ENCODE measurements at regions not wholly inside any gene's neighbourhood (a gene's known extent, or its start where the extent isn't known, plus 50 kb on each side); places are given as distances from the start of the nearest gene placed in this dataset.

GRCh38 chr2:20557635-20558034, 93.3 kb downstream of the HS1BP3 start:
- H3K4me3 ChIP-seq (ENCODE audit: low read depth, low read length), result no peak overlapping the region
- no peak for DNase-seq (ENCODE audit: low read depth)
- TF ChIP-seq, protein P1, sequence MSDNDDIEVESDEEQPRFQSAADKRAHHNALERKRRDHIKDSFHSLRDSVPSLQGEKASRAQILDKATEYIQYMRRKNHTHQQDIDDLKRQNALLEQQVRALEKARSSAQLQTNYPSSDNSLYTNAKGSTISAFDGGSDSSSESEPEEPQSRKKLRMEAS (IDR thresholded peaks at IDR 0.05; ENCODE audit: low read depth, low read length), result no peak
- no peak for TF ChIP-seq CTCF (IDR thresholded peaks at IDR 0.05; ENCODE audit: low read depth, low read length)
- TF ChIP-seq MYC (IDR thresholded peaks at IDR 0.05; ENCODE audit: low read depth, low read length), result no peak
- no peak for TF ChIP-seq POLR2A (IDR thresholded peaks at IDR 0.05; ENCODE audit: extremely low read depth, insufficient read length)

DNA sequence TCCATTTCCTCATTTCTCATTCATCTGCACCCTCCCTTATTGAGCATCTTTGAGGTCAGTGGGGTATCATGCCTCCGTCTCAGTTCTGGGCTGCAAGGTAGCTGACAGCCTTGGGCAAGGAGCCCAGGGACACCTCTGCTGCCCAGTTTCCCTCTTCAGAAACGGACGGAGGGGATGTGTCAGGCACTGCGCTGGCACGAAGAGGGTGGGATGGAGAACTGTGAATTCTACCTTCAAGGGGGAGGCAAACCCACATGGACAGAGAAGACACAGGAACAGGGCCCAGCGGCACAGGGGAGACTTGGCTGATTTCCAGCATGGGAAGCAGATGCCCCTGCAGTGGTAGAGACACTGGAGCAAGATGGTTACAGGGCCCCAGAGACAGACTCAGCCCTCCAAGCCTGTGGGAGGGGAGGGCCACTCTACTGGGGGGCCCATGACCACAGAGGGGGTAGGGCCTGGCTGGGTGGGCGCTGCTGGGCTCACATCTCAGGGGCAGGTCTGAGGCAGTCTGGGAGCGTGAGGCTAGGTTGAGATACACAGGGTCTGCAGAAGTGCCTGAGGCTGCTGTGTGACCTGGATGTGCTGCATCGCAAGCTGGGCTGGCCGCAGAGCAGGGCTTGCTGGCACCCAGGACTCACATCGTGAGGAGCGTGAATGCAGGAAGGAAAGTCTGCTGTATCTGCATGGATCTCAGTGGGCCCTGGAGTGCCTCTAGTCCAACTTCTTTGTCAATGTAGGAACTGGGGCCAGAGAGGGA, 92.3 kb downstream of the HS1BP3 start:
- no peak for DNase-seq (ENCODE audit: low read depth)
- no peak for TF ChIP-seq CTCF (IDR thresholded peaks at IDR 0.05; ENCODE audit: low read depth, low read length)
- no peak for TF ChIP-seq POLR2A (IDR thresholded peaks at IDR 0.05; ENCODE audit: extremely low read depth, insufficient read length)
- TF ChIP-seq, protein P1 (IDR thresholded peaks at IDR 0.05; ENCODE audit: low read depth, low read length), result no peak
- no peak for TF ChIP-seq MYC (IDR thresholded peaks at IDR 0.05; ENCODE audit: low read depth, low read length)
- H3K4me3 ChIP-seq (ENCODE audit: low read depth, low read length), result no peak overlapping the region

DNA sequence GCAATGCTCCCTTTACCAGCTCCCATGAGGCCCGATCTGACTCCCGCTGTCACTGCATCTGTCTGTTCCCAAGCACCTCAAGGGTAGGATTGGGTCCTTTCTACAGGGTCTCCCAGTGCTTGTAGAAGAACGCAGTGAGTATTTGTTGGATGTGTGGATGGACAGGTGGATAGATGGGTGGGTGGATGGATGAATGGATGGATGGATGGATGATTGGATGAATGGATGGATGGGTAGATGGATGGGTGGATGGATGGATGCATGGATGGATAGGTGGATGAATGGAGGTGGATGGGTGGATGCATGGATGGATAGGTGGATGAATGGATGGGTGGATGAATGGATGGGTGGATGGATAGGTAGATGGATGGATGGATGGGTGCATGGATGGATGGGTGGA, 91.6 kb downstream of the HS1BP3 start:
- no peak overlapping the region for H3K4me3 ChIP-seq (ENCODE audit: low read depth, low read length)
- DNase-seq (ENCODE audit: low read depth), result no peak
- TF ChIP-seq CTCF (IDR thresholded peaks at IDR 0.05; ENCODE audit: low read depth, low read length) (no peak), MYC (IDR thresholded peaks at IDR 0.05; ENCODE audit: low read depth, low read length) (no peak), POLR2A (IDR thresholded peaks at IDR 0.05; ENCODE audit: extremely low read depth, insufficient read length) (no peak)
- TF ChIP-seq, protein P1 (IDR thresholded peaks at IDR 0.05; ENCODE audit: low read depth, low read length), result no peak

DNA sequence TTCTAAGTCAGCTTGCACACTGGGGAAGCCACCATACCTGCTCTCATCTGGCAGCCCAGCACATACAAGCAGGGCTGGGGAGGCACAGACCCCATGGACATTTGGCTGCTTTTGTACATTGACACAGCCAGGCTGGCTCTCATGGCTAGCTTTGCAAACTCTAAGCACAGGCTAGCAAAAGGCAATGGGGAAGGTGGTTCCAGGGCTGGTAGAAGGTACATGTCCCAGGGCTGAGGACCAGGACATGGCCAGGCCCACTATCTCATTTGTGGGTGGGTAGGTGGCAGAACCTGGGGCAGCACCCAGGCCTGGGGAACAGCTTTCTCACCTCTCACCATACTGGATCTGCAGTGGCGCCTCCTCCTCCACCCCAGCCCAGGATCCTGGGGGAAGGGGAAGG, 90.9 kb downstream of the HS1BP3 start:
- no peak for DNase-seq (ENCODE audit: low read depth)
- no peak for TF ChIP-seq MYC (IDR thresholded peaks at IDR 0.05; ENCODE audit: low read depth, low read length)
- TF ChIP-seq POLR2A (IDR thresholded peaks at IDR 0.05; ENCODE audit: extremely low read depth, insufficient read length), result no peak
- no peak for TF ChIP-seq CTCF (IDR thresholded peaks at IDR 0.05; ENCODE audit: low read depth, low read length)
- TF ChIP-seq, protein P1 (IDR thresholded peaks at IDR 0.05; ENCODE audit: low read depth, low read length), result no peak
- H3K4me3 ChIP-seq (ENCODE audit: low read depth, low read length), result no peak overlapping the region

DNA sequence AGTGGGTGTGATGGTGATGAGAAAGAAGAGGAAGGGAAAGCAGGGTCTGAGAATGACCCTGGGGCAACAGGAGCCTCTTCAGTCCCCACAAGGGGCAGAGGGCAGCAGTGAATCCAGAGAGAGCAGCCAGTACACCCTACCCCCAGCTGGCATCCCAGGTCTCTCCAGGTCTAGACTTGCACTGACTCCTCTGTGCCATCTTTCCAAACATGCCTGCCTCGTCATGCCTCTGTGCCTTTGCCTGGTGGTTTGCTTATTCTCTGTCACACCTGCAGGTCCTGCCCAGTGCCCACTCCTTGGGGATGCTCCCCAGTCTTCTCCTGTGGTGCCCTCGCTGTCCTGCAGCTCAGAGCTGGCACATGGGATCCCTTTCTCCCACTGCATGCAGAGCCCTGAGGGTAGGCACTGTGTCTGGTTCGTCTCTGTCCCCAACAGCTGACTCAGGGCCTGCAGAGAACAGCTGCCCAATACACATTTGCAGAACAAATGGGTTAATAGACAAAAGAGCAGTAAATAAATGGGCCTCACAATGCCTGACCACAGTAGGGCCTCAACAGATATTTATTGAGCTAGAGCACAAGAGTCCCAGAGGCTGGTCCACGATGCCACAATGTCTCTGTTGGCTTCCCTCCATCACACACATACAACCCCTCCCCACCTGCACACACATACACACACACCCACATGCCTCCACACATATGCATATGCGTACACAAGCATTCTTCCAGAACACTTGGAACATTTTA, 89.8 kb downstream of the HS1BP3 start:
- DNase-seq (ENCODE audit: low read depth), result no peak
- H3K4me3 ChIP-seq (ENCODE audit: low read depth, low read length), result no peak overlapping the region
- TF ChIP-seq MYC (IDR thresholded peaks at IDR 0.05; ENCODE audit: low read depth, low read length) (no peak), CTCF (IDR thresholded peaks at IDR 0.05; ENCODE audit: low read depth, low read length) (no peak), POLR2A (IDR thresholded peaks at IDR 0.05; ENCODE audit: extremely low read depth, insufficient read length) (no peak)
- TF ChIP-seq, protein P1 (IDR thresholded peaks at IDR 0.05; ENCODE audit: low read depth, low read length), result no peak
